ENCODE measurements at regions not wholly inside any gene's neighbourhood (a gene's known extent, or its start where the extent isn't known, plus 50 kb on each side); places are given as distances from the start of the nearest gene placed in this dataset.
"Not testable (repeated sequence)": the region's sequence is repeated elsewhere in the genome, so short reads cannot be mapped to it uniquely, and the experiment has no call there.

GRCh38 chr9:25094518-25094917 lies 548.8 kb upstream of the IZUMO3 start:
- ChIA-PET POLR2A (no interaction called here), CTCF (no interaction called here)
- DNase-seq (no peak), ATAC-seq (no peak)
- intact Hi-C loops (cut with micrococcal nuclease) = no loop called here
- Mint-ChIP-seq H3K27me3 (no peaks in the 10 kb centered on the region), H3K27ac (no peak overlapping the region), H3K4me3 (no peak overlapping the region), H3K9me3 (peaks cover 6% of the 10 kb centered on the region), H3K36me3 (ENCODE audit: low read depth) (no peaks in the 10 kb centered on the region), H3K4me1 (ENCODE audit: low read depth) (no peaks in the 10 kb centered on the region)
- TF ChIP-seq CTCF (IDR thresholded peaks at IDR 0.05) = no peak

- Mint-ChIP-seq H3K27me3 (no peaks in the 10 kb centered on the region), H3K9me3 (peaks cover 11% of the 10 kb centered on the region), H3K27ac (no peak overlapping the region), H3K36me3 (ENCODE audit: low read depth) (no peaks in the 10 kb centered on the region), H3K4me1 (ENCODE audit: low read depth) (no peaks in the 10 kb centered on the region), H3K4me3 (no peak overlapping the region)
- ChIA-PET POLR2A (no interaction called here), CTCF (no interaction called here)
- intact Hi-C loops (cut with micrococcal nuclease) = no loop called here
- ATAC-seq (no peak), DNase-seq (no peak)
- no peak for TF ChIP-seq CTCF (IDR thresholded peaks at IDR 0.05)
These were observed 532.5 kb upstream of the IZUMO3 start for GRCh38 chr9:25078202-25078601.

GRCh38 chr9:25048098-25048724 lies 502.5 kb upstream of the IZUMO3 start:
- POLR2A ChIA-PET = no interaction called here
- H3K4me3 Mint-ChIP-seq = no peak overlapping the region
- no peak for TF ChIP-seq CTCF (IDR thresholded peaks at IDR 0.05)
- CTCF ChIA-PET = no interaction called here
- DNase-seq (no peak), ATAC-seq (no peak)
- no peaks in the 10 kb centered on the region for H3K4me1 Mint-ChIP-seq (ENCODE audit: low read depth)
- no peak overlapping the region for H3K27ac Mint-ChIP-seq
- H3K36me3 Mint-ChIP-seq (ENCODE audit: low read depth) = no peaks in the 10 kb centered on the region
- no peaks in the 10 kb centered on the region for H3K27me3 Mint-ChIP-seq
- intact Hi-C loops (cut with micrococcal nuclease) = no loop called here
- H3K9me3 Mint-ChIP-seq = peaks cover 8% of the 10 kb centered on the region

- peaks cover 14% of the 10 kb centered on the region for H3K9me3 Mint-ChIP-seq
- DNase-seq; H3K4me3 Mint-ChIP-seq; POLR2A ChIA-PET; H3K4me1 Mint-ChIP-seq (ENCODE audit: low read depth); H3K27ac Mint-ChIP-seq; H3K27me3 Mint-ChIP-seq; CTCF ChIA-PET; intact Hi-C loops (cut with micrococcal nuclease); ATAC-seq; H3K36me3 Mint-ChIP-seq (ENCODE audit: low read depth): not testable (repeated sequence)
These were observed 499.8 kb upstream of the IZUMO3 start for GRCh38 chr9:25045469-25045868.

- no peak for ATAC-seq
- ChIA-PET POLR2A (no interaction called here), CTCF (no interaction called here)
- H3K4me1 Mint-ChIP-seq (ENCODE audit: low read depth) = no peaks in the 10 kb centered on the region
- TF ChIP-seq CTCF (IDR thresholded peaks at IDR 0.05) = no peak
- H3K27ac Mint-ChIP-seq = no peak overlapping the region
- peaks cover 13% of the 10 kb centered on the region for H3K9me3 Mint-ChIP-seq
- intact Hi-C loops (cut with micrococcal nuclease) = no loop called here
- no peaks in the 10 kb centered on the region for H3K36me3 Mint-ChIP-seq (ENCODE audit: low read depth)
- no peak overlapping the region for H3K4me3 Mint-ChIP-seq
- no peaks in the 10 kb centered on the region for H3K27me3 Mint-ChIP-seq
- DNase-seq = no peak
These were observed 484.0 kb upstream of the IZUMO3 start for GRCh38 chr9:25029743-25030142.

GRCh38 chr9:25025686-25026085 lies 480.0 kb upstream of the IZUMO3 start:
- intact Hi-C loops (cut with micrococcal nuclease) = no loop called here

More at GRCh38 chr9:25025686-25026085, 480.0 kb upstream of the IZUMO3 start:
- Mint-ChIP-seq H3K27ac (no peak overlapping the region), H3K4me3 (no peak overlapping the region), H3K27me3 (no peaks in the 10 kb centered on the region), H3K36me3 (ENCODE audit: low read depth) (no peaks in the 10 kb centered on the region), H3K9me3 (peaks cover 32% of the 10 kb centered on the region), H3K4me1 (ENCODE audit: low read depth) (no peaks in the 10 kb centered on the region)
- ATAC-seq (no peak), DNase-seq (no peak)
- no peak for TF ChIP-seq CTCF (IDR thresholded peaks at IDR 0.05)
- ChIA-PET CTCF (no interaction called here), POLR2A (no interaction called here)

Data from activated CD8-positive, alpha-beta T cell treated with anti-CD3 and anti-CD28 coated beads for 36 hours (primary cell).